ENCODE measurements at regions not wholly inside any gene's neighbourhood (a gene's known extent, or its start where the extent isn't known, plus 50 kb on each side); places are given as distances from the start of the nearest gene placed in this dataset.

DNA sequence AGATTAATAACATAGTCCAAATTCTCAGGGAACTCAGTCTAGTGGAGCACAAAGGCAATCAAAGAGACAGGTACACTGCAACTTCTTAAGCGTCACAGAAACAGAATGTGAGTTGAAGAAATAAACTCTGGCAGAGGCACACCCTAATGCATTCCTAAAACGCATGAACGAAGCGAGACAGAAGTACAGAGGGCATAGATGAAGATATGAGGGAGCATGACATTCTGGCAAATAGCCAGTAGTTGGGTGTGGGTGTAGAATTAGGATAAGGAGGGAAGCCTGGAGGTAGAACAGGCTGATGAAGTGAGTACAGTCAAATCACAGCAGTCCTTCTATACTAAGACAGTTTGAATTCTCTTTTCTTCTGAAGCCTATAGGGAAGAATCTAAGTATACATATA, 838.7 kb upstream of the API5 start:
- Histone ChIP-seq H3K27ac (ENCODE audit: low read length) (no peak overlapping the region), H3K27me3 (ENCODE audit: control insufficient read depth, insufficient read depth, low read length) (no peaks in the 10 kb centered on the region), H3K9me3 (ENCODE audit: control insufficient read depth, insufficient read depth, low read depth, low read length) (no peaks in the 10 kb centered on the region), H3K4me1 (ENCODE audit: control insufficient read depth, insufficient read depth, low read length) (no peaks in the 10 kb centered on the region), H3K36me3 (ENCODE audit: control insufficient read depth, insufficient read depth, low read length) (no peaks in the 10 kb centered on the region), H3K4me3 (ENCODE audit: low read depth in 2 of 2, low read length in 2 of 2) (no peak overlapping the region)
- in situ Hi-C loops (cut with HindIII; ENCODE audit: low pct_unique_long_range_greater_than_20kb, low sequenced_read_pairs) (no loop called here), intact Hi-C loops (cut with micrococcal nuclease; ENCODE audit: unreplicated experiment) (no loop called here)
- ChIA-PET CTCF (no interaction called here), POLR2A (no interaction called here)
- no TSS peak for BruUV-seq (replicated peaks)
- DNase-seq (ENCODE audit: low read depth, low spot score) (no peak), ATAC-seq (no peak)
- TF ChIP-seq POLR2AphosphoS5 (IDR thresholded peaks at IDR 0.05; ENCODE audit: low read depth, low read length) (no peak), TCF7L2 (IDR thresholded peaks at IDR 0.05; ENCODE audit: low read depth, low read length) (no peak), SIN3A (IDR thresholded peaks at IDR 0.05; ENCODE audit: borderline replicate concordance, insufficient read depth, low read depth, low read length) (no peak)
- TF ChIP-seq, protein P1, sequence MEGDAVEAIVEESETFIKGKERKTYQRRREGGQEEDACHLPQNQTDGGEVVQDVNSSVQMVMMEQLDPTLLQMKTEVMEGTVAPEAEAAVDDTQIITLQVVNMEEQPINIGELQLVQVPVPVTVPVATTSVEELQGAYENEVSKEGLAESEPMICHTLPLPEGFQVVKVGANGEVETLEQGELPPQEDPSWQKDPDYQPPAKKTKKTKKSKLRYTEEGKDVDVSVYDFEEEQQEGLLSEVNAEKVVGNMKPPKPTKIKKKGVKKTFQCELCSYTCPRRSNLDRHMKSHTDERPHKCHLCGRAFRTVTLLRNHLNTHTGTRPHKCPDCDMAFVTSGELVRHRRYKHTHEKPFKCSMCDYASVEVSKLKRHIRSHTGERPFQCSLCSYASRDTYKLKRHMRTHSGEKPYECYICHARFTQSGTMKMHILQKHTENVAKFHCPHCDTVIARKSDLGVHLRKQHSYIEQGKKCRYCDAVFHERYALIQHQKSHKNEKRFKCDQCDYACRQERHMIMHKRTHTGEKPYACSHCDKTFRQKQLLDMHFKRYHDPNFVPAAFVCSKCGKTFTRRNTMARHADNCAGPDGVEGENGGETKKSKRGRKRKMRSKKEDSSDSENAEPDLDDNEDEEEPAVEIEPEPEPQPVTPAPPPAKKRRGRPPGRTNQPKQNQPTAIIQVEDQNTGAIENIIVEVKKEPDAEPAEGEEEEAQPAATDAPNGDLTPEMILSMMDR (IDR thresholded peaks at IDR 0.05) = no peak
- TF ChIP-seq, protein P2, sequence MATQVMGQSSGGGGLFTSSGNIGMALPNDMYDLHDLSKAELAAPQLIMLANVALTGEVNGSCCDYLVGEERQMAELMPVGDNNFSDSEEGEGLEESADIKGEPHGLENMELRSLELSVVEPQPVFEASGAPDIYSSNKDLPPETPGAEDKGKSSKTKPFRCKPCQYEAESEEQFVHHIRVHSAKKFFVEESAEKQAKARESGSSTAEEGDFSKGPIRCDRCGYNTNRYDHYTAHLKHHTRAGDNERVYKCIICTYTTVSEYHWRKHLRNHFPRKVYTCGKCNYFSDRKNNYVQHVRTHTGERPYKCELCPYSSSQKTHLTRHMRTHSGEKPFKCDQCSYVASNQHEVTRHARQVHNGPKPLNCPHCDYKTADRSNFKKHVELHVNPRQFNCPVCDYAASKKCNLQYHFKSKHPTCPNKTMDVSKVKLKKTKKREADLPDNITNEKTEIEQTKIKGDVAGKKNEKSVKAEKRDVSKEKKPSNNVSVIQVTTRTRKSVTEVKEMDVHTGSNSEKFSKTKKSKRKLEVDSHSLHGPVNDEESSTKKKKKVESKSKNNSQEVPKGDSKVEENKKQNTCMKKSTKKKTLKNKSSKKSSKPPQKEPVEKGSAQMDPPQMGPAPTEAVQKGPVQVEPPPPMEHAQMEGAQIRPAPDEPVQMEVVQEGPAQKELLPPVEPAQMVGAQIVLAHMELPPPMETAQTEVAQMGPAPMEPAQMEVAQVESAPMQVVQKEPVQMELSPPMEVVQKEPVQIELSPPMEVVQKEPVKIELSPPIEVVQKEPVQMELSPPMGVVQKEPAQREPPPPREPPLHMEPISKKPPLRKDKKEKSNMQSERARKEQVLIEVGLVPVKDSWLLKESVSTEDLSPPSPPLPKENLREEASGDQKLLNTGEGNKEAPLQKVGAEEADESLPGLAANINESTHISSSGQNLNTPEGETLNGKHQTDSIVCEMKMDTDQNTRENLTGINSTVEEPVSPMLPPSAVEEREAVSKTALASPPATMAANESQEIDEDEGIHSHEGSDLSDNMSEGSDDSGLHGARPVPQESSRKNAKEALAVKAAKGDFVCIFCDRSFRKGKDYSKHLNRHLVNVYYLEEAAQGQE (IDR thresholded peaks at IDR 0.05; ENCODE audit: insufficient read depth in 1 of 2, low read depth in 2 of 2, low read length in 1 of 2) = no peak

DNA sequence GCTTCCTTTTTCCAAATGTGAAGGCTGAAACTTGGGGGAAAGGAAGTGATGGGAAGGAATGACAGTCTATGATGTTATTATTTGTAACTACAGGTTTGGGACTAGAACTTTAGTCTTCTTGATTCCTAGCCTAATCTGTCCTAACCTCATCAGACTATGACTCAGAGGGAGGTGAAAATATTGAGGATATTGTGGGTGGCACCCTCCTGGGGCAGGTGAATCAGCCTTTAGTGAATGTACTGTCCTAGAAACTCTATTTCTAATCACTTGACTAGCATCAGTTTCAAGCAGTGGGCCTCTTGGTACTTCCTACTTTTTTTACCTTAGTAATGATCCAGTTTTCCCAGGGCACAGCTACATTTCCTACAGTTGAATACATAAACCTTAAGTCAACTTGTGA, 829.0 kb upstream of the API5 start:
- DNase-seq (ENCODE audit: low read depth, low spot score) = no peak
- TF ChIP-seq TCF7L2 (IDR thresholded peaks at IDR 0.05; ENCODE audit: low read depth, low read length) (no peak), POLR2AphosphoS5 (IDR thresholded peaks at IDR 0.05; ENCODE audit: low read depth, low read length) (no peak), SIN3A (IDR thresholded peaks at IDR 0.05; ENCODE audit: borderline replicate concordance, insufficient read depth, low read depth, low read length) (no peak)
- TF ChIP-seq, protein P2 (IDR thresholded peaks at IDR 0.05; ENCODE audit: insufficient read depth in 1 of 2, low read depth in 2 of 2, low read length in 1 of 2) = no peak
- TF ChIP-seq, protein P1 (IDR thresholded peaks at IDR 0.05) = no peak
- ChIA-PET POLR2A (no interaction called here), CTCF (no interaction called here)
- no TSS peak for BruUV-seq (replicated peaks)
- no peaks in the 10 kb centered on the region for H3K36me3 ChIP-seq (ENCODE audit: control insufficient read depth, insufficient read depth, low read length)
- no peak overlapping the region for H3K4me3 ChIP-seq (ENCODE audit: low read depth in 2 of 2, low read length in 2 of 2)
- ATAC-seq = no peak
- H3K4me1 ChIP-seq (ENCODE audit: control insufficient read depth, insufficient read depth, low read length) = no peaks in the 10 kb centered on the region
- intact Hi-C loops (cut with micrococcal nuclease; ENCODE audit: unreplicated experiment) (no loop called here), in situ Hi-C loops (cut with HindIII; ENCODE audit: low pct_unique_long_range_greater_than_20kb, low sequenced_read_pairs) (no loop called here)
- no peaks in the 10 kb centered on the region for H3K9me3 ChIP-seq (ENCODE audit: control insufficient read depth, insufficient read depth, low read depth, low read length)
- no peaks in the 10 kb centered on the region for H3K27me3 ChIP-seq (ENCODE audit: control insufficient read depth, insufficient read depth, low read length)
- H3K27ac ChIP-seq (ENCODE audit: low read length) = no peak overlapping the region

Data from Panc1 (cell line).